ENCODE measurements at regions not wholly inside any gene's neighbourhood (a gene's known extent, or its start where the extent isn't known, plus 50 kb on each side); places are given as distances from the start of the nearest gene placed in this dataset.

GRCh38 chr13:47044842-47045241 lies 148.0 kb upstream of the HTR2A start:
- no peak for DNase-seq (ENCODE audit: low read depth)

GRCh38 chr13:47039106-47039505 lies 142.3 kb upstream of the HTR2A start:
- DNase-seq (ENCODE audit: low read depth), result no peak

GRCh38 chr13:47038188-47038587 lies 141.3 kb upstream of the HTR2A start:
- no peak for DNase-seq (ENCODE audit: low read depth)

DNA sequence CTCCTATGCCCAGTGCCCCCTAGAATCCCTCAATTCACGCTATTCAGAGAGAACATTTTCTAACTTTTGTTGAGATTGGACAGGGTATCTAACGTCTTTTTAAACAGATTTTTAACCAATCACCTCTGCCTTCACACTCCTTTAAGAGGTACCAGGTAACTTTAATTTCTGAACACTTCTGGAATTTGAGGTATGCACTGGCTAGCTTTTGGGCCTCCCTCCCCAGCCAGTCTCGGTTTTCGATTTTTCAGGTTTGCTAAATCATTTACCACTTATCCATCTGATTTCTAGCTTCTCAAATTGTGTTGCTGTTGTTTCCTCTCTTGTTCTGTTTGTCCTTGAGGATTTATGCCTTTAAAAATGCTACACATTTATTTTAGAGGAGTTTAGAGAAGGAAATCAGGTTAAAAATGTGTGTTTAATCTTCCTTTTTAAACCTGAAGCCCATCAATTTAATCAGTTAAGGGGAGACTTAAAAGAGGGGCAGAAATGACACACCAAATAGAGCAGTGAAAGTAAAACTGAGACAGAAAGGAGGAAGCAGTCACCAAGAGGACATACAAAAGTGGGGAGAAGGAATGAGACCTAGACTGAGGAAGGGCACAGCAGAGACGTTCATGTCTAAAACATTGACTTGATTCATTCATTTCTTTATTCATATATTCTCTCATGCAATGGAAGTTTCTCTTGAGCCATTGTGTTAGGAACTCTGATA lies 139.6 kb upstream of the HTR2A start:
- DNase-seq (ENCODE audit: low read depth), result no peak

- no peak for DNase-seq (ENCODE audit: low read depth)
Observed at GRCh38 chr13:47033216-47033615, 136.4 kb upstream of the HTR2A start.

DNA sequence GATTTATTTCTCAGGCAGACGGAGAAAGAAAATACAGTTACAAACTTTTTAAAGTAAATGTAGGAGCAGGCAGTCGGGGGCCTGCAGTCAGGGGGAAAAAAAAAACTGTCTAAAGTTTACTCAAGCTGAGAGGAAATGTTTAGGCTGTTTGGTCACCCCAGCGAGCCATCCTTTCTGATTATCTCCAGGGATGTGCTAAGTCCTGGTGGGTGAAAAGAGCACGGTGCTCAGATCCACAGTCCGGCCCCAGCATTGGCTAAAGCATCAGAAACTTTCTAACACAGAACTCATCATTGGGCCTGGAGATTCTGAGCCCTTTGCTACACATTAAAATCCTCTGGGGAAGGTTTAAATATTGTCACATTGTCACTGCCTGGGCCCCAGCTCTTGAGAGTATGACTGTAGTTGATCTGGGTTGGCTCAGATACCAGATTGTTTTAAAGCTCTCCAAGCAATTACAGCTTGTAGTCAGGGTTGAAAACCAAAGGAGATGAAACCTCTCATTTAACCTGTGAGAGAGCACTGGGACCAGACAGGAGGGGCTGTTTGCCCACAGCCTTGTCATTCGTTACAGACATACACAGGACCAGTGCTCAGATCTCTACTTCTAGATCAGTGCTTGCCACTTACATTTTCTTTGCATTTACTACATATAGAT lies 131.1 kb upstream of the HTR2A start:
- DNase-seq (ENCODE audit: low read depth), result no peak

- DNase-seq (ENCODE audit: low read depth), result no peak
Observed at GRCh38 chr13:47025791-47026447, 129.1 kb upstream of the HTR2A start.

DNA sequence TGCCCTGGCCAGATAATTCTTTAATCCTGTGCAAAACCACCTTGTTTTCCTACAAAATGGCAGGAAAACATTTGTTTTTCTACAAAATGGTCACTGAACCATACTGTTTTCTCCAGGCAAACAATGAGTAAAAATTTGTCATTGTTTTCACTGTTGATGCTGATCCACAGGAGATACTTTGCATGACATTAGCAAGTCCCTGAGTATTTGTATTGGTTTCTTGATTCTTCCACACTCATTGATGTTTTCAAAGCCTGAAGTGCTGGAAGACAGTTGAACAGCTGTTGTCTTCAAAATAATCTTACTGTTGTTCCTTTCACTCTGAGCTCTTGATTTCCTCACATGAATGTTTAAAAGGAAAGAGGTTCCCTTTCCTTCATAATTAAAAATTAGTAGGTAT lies 123.1 kb upstream of the HTR2A start:
- no peak for DNase-seq (ENCODE audit: low read depth)

DNA sequence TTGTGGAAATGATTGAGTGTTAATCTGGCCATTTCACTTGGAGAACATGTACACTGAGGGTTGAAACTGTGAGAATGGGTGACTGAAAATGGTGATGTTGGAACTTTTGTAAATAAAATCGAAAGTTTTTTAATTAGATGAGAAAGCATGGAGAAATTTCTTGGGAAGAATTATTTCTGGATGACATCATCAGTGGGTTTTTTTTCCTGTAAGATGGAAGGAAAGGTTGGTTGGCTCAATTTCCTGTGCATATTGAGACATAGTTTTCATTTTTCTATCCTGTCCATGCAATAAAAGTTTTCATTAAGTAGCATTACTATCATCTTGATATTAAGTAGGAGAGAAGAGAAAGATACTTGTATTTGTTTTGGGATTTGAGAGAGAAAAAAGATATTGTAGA lies 120.6 kb upstream of the HTR2A start:
- DNase-seq (ENCODE audit: low read depth), result no peak

DNA sequence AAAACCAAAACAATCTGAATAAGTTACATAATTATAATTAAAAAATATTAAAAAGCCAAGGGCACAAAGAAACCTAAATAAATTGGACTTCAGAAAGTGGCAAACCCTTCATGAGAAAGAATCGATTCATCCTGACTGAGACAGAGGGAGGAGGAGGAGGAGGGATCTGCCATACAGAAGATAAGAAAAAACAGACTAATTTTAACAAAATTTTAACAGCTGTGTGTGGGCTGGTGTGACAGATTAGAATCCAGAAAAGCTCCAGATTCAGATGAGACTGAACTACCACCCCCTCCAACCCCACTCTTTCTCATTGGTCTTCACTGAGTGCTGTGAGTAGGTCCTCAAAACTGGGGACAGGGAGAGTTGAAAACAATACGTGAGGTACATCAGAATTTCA lies 111.5 kb upstream of the HTR2A start:
- no peak for DNase-seq (ENCODE audit: low read depth)

DNA sequence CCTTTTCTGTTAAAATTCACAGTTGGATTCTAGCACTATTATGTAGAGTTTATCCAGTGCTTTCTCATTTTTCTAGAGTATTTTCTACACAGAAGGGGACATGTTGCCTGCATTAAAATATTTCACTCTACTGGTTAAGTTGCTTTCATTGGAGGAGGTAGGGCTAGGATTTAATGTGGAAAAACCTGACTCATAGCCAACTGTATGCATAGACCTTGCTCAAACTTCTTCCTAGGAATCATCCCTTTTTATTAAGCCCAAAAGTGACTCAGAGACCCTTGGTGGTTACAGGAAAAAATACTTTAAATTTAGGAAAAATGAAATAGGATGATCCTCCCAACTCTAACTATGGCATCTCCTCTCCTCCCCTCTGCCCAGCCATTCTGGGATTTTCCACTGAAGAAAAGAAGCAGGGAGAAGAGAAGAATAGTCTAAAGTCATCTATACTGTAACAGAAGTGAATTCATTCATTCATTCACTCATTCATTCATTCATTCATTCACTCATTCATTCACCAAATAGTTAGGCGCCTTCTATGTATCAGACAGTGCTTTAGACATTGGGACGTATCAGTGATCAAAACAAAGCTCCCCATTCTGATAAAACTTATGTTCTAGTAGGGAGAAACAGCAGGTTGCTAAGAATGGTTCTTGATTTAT lies 109.0 kb upstream of the HTR2A start:
- DNase-seq (ENCODE audit: low read depth), result no peak

GRCh38 chr13:47004540-47004939 lies 107.7 kb upstream of the HTR2A start:
- no peak for DNase-seq (ENCODE audit: low read depth)

- DNase-seq (ENCODE audit: low read depth), result no peak
Observed at GRCh38 chr13:47004027-47004426, 107.2 kb upstream of the HTR2A start.

- no peak for DNase-seq (ENCODE audit: low read depth)
Observed at GRCh38 chr13:47000165-47000564, 103.3 kb upstream of the HTR2A start.

GRCh38 chr13:46996316-46997030 lies 99.6 kb upstream of the HTR2A start:
- no peak for DNase-seq (ENCODE audit: low read depth)

DNA sequence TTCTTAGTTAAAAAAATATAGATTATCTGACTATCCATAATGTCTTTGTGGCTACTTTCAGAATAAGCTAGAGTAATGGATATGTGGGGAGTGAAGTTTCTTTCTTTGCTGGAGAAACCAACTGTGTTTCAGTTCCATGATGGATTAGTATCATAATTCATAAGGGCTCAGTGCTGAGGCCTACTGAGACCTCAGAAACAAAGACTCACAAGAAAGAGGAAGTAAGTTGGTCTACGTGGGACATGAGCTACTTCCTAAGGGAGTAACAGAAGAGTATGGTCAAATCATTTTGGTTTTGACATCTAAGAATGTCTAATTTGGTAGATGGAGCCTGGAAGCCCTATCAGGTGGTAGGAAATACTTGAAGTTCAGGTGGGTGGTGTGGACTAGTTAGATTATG lies 99.0 kb upstream of the HTR2A start:
- no peak for DNase-seq (ENCODE audit: low read depth)

DNA sequence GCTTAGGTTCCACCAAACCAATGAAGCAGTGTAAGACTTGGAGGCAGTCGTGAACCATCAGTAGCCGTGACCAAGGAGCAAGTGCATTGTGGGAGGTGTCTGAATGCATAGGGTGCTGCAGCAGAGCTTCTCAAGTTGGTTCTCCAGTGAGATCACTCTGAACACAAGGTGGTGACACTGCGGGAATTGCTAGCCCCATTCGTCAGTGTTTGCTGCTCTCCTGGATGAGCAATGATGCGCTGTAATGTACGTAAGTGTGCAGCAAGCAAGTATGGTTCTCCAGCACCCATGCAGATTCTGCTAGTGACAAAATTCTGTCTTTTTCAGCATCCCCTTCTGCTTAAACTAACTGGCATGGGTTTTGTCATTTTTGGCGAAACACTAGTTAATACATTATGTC lies 97.6 kb upstream of the HTR2A start:
- no peak for DNase-seq (ENCODE audit: low read depth)

DNA sequence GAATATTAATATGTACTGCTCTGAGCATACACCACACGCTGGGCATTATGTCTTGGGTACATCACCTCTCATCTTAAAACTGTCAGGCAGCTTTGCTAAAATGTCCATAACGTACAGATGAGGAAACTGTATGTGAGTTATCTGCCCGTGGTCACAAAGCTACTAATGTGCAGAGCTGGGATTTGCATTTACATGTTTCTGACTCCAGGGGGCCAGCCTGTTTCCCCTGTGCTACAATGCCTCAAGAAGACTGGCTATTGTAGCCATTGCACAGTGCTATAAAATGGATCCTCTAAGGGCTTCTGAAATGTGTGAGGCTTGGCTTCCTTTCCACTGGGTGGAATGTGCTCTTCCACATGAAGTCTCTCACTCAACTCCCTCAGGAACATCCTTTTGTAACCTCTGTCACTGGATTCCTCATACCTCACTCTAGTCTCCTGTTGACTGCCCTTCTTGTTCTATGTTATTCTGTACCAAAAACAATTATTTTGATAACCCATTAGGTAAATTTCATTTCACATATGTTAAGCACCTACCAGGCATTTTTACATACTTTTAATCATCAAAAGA lies 95.6 kb upstream of the HTR2A start:
- no peak for DNase-seq (ENCODE audit: low read depth)

DNA sequence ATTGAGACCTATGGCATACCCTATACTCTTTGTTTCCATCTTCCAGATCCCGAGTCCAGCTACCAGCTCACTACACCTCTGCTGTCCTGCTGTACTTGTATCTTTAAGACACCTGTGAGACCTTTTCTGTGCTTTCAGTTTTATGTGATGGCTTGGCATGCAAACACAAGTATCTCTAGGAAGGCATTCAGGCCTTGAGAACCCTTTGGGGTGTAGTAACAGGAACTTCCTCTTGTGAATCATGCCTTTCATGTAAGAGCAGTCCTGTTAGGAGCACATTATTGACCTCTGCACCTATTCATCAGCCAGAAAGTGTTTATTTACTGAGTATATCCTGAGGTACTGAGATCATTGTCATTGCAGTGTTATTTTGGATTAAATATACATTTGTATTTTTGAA lies 87.0 kb upstream of the HTR2A start:
- DNase-seq (ENCODE audit: low read depth), result no peak

DNA sequence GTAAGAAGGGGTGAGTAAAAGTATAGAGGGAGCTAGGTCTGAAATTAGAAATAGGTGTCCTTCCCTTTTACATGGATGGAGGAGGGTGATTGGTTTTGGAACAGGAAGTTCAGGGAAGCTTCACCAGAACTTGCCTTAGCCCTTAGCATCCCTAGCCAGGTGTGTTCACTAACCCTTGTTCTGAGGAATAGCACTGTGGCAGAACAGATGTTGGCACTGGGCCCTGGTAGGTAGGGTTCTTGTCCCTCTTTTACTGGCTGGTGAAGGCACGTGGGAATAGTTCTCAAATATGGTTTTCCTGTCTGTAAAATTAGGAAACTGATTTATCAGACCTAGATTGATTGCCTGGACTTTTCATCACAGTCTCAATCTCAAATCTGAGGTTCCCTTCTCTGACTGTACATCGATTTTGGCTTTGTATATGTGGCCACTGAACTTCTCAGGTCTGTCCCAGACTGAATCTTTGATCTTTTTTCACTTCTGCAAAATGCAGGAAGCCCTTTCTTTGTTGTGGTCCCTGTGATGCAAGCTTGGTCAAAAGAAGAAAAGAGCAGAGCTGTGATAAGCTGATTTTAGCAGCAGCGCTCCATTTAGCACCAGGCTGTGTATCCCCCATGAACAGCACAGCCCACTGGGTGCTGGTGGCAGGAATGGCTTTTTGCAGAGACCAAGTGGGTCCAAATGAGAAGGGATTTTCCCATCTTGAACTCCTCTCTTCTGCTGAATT lies 86.2 kb upstream of the HTR2A start:
- DNase-seq (ENCODE audit: low read depth), result no peak

GRCh38 chr13:46975173-46975572 lies 78.3 kb upstream of the HTR2A start:
- no peak for DNase-seq (ENCODE audit: low read depth)

Data from CMK (cell line).